ENCODE measurements at regions not wholly inside any gene's neighbourhood (a gene's known extent, or its start where the extent isn't known, plus 50 kb on each side); places are given as distances from the start of the nearest gene placed in this dataset.

DNA sequence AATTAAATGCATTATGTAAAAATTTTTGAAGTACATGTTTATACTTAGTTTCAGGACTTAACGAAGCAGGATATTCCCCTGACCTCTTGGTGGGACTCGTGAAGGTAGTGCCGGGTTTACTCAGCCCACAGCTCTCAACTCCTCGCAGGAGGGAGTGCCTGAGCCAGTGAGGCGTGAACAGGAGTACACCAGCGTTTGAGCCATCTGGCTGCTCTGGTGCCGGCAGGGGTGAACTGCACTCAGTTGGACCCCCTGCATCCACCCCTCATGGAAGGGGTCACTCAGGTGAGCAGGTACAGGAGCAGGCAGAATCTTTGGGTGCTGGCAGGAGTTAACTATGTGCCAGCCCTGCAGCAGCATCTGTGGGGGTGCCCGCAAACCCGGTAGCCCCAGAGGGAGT, 625.1 kb upstream of the PCDH15 start:
- DNase-seq = peak in 2 of 10 donors; percentile 41 to 62
- intact Hi-C loops (cut with DNase I) = no loop called here

DNA sequence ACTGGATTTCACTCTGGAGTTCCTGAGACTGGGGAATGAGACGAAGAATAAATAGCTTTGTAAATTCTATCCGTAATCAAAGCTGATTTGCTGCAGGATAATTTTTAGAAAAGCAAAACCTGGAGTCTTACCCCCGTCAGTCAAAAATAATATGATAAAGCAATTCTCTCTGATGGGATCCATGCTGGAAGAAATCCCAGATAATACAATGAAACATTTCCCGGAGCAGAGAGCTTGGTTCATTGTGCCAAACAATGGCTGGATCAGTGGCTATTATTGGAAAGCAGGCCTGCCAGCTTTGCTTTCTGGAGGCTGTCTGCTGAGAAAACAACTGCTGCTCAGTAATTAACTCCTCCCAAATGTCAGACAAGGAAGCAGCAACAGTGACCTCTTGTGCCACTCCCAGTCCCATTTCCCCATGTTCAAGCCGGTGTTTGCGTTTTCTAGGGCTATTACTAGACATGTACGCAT, 609.4 kb upstream of the PCDH15 start:
- DNase-seq = peak in 9 of 10 donors; percentile 24 to 92 (median 56)
- intact Hi-C loops (cut with DNase I) = loop anchor here (2.0 kb wide), 1 partner anchor 320 kb away; no protein-coding TSS in a partner anchor

DNA sequence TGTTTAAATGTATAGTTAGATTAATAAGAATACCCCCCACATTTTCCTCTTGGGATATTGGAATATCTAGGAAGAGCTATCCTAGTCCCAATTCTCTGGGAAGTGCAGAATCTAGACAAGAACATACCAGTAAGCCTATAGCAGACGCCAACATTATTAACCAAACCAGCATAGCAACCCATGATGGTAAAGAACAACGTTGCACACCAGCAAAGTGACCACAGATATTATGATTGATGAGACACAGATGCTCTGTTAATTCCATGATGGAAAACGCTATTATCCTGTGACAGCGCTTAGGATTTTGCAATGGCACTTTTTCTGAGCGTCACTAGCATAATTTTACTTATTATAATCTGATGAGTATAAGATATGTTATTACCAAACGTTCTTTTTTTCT, 603.1 kb upstream of the PCDH15 start:
- intact Hi-C loops (cut with DNase I) = no loop called here
- DNase-seq = no peak

DNA sequence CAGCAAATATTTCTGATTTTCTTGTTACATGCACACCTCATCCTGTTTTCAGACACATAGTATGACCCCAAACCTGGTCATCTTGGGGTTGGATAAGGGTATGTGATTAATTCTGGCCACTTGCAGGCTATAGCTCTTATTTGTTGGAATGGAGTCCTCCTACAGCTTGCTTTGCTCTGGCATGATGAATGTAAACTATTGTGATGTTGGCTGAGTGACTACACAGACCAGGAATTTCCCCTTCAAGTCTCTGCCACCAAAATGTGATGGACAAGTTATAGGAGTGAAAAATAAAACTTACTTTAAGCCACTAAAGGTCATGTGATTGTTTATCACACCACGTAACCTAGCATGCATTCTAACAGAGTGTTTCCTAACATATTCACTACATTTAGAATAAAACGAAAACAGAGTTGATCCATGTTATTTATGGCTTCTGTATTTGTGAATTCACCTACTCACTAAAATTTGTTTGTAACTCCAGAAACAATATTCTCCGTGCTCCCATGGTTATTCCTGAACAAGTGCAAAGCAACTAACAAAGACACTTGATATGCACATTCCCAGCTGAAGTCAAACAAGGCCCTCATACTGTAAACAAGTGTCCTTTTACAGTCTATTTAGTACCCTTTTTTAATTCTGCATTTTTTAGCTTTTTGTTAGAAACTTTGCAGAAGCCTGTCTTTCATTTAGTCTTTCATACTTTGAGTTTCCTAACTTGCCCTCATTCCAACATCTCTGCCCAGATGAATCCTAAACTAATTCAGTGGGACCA, 599.2 kb upstream of the PCDH15 start:
- intact Hi-C loops (cut with DNase I) = no loop called here
- no peak for DNase-seq

DNA sequence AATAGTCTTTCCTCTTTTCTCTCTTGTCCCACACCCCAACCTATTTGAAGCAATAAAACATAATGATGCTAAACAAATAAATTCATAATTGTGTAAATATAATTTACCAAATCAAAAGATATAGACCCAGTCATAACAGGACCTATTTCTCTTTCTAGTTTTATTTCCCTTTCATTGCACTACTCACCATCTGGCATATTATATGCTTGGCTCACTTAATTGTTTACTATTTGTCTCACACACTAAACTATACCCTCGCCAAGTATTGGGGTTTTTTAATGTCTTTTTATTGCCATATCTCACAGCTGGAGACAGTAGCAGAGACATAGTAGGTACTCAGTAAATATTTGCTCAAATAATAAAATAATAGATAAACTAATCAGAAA, 597.5 kb upstream of the PCDH15 start:
- no peak for DNase-seq
- intact Hi-C loops (cut with DNase I) = no loop called here

DNA sequence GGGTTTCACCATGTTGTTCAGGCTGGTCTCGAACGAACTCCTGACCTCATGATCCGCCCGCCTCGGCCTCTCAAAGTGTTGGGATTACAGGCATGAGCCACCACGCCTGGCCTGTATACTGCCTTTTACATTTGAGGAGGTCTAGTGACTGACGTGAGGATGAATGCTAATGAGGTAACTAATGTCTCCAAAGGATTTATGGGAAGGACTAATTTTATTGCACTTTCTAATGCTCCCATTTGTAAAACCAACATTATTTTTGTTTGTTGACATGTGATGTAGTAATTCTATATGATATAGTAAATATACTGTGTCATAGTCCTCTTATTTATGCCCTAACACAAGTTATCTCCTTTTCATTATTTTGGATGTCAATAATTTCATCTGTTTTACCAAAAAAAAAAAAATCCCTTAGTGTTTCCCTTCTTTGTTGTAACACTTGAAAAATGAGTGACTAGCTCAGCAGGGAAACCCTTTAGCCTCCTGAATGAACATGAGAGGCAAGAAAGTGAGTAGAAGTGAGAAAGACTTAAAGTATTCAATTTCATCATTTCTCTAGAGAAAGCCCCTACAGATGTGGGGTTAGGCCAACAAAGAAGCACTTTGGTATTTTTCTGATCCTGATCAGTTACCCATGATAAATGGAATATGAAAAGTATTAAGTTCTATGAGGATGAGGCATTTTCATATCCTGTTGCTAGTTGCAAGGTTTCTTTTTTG, 596.9 kb upstream of the PCDH15 start:
- intact Hi-C loops (cut with DNase I) = no loop called here
- peak in 1 of 10 donors; percentile 34 for DNase-seq

DNA sequence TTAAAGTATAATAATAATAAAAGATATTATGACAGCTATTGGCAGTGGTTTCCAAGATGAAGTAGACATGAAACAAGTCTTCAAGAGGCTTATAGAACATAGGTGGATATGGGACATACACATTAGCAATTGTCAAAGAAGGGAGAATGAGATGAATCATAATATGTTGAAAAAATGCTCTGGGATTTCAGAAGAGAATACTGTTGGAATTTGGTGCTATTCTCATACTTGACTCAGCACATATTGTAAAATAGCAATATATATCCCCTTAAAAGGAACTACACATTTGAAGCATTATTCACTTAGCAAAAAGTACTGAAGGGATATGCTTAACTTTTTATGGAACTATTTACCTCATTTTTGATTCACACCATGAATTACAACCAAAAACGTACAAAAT, 577.2 kb upstream of the PCDH15 start:
- intact Hi-C loops (cut with DNase I) = no loop called here
- DNase-seq = no peak

DNA sequence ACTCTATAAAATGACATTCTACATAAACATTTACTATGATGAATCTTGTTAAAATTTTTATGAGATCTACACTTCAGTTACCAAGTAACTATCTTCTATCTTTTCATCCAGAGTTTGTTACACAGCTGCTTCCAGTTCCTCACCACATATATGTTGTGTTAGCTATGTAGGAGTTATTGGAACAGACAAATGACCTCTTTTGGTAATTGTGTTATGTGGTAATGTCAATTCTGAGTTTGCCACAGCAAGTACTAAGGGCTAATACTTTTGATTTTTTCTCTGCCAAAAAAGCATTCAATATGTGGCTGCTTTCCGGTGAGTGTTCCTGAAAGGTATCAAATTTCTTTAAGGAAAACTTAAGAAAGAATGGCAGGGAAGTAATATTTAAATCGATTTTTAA, 573.9 kb upstream of the PCDH15 start:
- intact Hi-C loops (cut with DNase I) = no loop called here
- DNase-seq = no peak

DNA sequence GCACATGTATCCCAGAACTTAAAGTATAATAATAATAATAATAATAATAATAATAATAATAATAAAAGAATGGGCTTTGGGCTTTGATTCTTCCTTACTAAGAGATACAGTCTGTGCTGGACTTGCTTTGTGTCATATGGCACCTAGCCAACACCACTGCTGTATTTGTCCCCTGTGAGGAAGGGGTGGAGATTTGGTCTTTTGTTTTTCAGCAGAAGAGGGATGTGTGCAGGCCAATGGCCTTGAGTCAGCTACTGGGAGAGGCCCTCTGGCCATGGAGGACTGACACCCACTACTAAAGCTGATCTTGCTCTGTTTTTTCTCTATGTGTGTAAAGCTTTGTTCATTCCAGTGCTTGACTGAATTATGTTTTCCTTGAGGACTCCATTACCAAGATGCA, 573.0 kb upstream of the PCDH15 start:
- intact Hi-C loops (cut with DNase I) = no loop called here
- DNase-seq = no peak

DNA sequence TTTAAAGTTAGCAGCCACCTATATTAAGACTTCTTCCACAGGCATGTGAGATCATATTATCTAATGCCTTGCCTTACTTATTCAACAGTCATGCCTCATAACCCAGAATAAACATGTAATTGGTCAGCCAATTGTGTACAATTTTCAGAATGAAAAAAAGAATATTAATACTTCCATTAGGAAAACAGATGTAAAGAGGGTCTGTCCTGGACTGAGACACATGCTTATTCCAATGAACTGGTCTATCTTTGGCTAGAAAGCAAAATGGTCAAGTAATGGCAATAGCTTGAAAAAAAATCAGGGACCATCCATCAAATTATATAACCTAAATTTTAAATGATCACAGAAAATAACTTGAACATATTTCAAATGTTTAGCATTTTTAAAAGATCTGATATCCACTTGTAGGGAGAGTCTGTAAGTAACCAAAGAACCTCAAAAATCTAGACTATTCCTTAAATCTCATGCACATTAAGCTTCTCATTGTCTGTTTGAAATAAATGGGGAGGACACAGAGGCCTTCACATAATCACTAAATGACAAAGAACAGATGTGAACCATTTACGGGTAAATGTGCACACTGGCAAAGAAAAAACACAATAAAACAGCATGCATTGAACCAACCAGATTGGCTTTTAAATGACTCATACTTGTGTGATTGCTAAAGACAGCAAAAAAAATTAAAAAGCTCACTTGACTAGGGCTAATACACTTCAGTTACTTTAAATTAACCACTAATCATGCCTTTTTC, 568.8 kb upstream of the PCDH15 start:
- intact Hi-C loops (cut with DNase I) = no loop called here
- no peak for DNase-seq

DNA sequence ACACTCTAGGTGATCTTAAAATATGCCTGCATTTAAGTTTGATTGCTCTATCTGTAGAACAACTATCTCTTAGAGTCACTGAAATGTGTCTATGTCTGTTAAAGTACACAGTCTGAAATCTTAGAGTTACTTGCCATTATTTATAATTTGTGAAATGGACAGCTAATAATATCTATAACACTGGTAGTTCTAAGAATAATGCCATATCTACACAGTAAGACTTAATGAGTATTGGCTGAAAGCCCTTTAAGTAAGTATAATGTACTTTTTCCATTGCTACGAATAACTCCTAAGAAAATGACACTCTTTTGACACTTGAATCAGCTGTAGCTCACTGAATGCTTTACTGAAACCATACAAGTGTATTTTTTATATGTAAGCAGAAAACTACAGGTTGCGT, 567.4 kb upstream of the PCDH15 start:
- DNase-seq = no peak
- intact Hi-C loops (cut with DNase I) = no loop called here

DNA sequence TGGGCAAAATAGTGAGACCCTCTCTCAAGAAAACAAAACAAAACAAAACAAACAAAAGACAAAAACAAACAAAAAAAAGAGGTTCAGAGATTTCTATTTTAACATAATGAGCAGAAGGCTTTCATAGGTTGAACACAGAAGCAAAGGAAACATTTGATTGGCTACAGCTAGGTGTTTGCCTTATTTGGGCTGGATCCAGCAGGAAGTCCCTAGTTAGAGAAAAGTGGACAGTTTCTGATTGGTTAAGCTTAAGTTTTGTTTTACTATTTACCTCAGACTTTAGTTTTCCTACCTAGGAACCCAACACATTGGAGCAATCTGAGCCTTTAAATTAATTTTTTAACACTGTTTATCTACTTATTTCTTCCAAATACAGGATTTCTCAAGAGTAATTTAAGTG, 566.5 kb upstream of the PCDH15 start:
- DNase-seq = no peak
- intact Hi-C loops (cut with DNase I) = no loop called here

DNA sequence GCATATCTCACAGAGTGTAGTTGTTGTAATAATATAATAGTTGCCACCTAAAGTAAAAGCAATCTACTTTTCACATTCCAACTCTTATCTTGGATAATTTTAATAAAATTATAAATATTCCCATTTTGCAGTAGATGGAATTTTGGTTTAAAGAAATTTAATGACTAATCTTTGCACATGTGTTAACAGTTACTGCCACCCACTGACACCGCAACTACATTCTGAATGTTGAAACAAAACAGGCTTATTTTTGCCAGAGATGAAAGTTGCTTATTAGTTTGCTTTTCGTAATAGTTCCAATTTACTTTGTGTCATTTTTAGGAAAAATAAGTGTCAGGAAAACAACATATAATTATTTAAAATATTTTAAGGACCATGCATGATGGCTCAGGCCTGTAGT, 557.5 kb upstream of the PCDH15 start:
- no peak for DNase-seq
- intact Hi-C loops (cut with DNase I) = no loop called here

DNA sequence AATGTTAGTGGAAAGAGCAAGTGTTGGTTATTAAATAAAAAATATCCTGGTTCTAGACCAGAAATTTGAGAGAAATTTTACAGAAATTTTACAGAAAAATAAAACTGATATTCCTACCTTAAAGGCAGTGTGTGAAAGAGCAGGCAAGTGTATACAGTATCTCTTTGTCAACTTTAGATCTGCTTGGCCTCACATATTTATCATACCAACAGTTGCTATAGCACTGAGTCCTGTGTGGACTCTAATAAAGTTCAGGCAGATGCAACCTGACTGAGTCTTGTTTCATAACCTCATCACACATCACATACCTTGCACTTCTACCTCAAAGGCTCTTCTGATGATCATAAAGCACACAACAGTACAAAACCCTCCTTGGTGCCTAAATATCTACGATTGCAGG, 552.4 kb upstream of the PCDH15 start:
- intact Hi-C loops (cut with DNase I) = no loop called here

DNA sequence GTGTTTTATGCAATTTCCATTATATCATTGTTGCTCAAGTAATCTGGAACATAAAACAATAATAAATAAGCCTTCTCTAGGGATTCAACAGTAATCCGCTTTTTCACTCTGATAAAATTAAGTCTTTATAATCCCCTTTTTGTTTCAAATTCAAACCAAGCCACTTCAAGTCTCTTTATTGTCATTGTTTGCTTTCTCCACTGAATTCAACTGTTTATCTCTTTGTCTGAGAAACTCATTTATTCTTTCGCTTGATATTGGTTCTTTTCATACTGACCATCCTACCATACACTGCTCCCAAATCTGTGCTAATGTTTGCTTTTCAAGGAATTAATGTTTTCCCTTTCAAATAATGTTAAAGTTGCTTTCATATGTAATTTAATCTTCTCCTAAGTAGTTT, 550.4 kb upstream of the PCDH15 start:
- intact Hi-C loops (cut with DNase I) = no loop called here
- no peak for DNase-seq

More for the DNA sequence above, 552.4 kb upstream of the PCDH15 start:
- no peak for DNase-seq

DNA sequence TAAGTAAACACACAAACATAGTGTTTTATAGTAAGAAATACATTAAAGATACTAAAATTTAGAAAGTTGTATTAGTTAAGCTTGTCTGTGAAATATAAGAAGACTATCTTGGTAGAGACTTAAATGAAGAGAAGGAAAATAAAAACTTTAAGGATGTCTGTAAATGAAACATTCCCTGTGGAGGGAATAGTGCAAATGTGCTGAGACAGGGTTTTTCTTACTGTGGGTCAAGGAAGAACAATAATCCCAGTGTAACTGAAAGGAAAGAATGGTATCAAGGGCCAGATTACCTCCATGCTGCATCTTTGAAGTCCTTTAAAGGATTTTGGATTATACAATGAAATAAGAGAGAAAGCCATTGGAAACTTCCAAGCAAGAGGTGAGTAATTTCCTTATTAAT, 547.5 kb upstream of the PCDH15 start:
- DNase-seq = no peak
- intact Hi-C loops (cut with DNase I) = no loop called here

DNA sequence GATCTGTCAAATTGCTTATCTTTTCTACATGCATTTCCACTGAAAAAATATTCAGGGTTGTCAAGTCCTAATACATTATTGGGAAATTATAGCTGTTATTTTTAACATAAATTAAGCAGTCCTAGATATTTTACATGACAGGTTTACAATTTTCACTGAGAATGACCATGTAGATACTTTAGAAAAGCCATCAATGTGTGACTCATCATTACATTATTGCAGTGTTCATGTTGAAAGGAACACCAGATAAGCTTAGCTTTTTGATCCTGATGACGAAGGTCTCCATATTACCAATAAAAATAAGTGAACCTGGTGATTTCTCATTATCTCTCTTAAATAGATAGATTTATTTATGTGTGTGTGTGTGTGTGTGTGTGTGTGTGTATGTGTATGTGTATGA, 529.5 kb upstream of the PCDH15 start:
- DNase-seq = no peak
- intact Hi-C loops (cut with DNase I) = no loop called here

DNA sequence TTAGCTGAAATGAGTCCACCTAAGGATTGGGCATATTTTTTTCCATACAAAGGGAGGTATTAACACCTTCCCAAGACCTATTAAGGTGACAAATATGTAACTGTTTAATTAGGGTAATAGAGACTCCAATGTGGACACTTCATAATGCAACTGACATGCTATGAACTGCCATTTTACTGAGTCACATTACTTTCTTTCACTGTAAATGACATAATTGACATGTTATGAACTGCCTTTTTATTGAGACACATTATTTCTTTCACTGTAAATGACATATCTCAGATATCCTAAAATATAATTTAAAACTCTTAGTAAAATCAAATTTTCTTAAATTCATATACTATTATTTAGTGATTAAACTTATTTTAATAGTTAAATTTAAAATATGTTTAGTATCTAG, 528.8 kb upstream of the PCDH15 start:
- intact Hi-C loops (cut with DNase I) = no loop called here
- no peak for DNase-seq

DNA sequence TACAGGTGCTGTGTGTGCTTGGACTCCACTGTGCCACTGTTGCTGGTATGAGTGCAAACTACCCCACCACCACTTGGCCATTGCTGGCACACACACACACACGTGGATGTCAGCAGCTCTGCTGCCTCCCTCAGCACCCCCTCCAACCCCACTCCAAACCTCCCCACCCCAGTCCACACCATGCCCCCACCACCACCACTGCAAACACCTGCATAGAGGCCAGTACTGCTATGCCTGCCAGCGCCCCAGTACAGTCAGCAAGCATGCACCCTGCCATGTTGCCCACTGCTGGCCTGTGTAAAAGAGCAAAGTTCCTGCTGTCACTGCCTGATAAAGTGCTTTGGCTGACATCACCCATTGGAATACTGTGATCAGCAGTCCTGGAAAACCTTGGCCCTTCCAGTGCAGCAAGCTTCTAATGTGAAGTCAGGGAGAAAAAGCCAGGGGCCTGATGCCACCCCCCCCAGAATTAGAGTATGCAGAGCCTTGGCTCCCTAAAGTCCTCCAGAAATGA, 519.2 kb upstream of the PCDH15 start:
- no peak for DNase-seq
- intact Hi-C loops (cut with DNase I) = no loop called here

DNA sequence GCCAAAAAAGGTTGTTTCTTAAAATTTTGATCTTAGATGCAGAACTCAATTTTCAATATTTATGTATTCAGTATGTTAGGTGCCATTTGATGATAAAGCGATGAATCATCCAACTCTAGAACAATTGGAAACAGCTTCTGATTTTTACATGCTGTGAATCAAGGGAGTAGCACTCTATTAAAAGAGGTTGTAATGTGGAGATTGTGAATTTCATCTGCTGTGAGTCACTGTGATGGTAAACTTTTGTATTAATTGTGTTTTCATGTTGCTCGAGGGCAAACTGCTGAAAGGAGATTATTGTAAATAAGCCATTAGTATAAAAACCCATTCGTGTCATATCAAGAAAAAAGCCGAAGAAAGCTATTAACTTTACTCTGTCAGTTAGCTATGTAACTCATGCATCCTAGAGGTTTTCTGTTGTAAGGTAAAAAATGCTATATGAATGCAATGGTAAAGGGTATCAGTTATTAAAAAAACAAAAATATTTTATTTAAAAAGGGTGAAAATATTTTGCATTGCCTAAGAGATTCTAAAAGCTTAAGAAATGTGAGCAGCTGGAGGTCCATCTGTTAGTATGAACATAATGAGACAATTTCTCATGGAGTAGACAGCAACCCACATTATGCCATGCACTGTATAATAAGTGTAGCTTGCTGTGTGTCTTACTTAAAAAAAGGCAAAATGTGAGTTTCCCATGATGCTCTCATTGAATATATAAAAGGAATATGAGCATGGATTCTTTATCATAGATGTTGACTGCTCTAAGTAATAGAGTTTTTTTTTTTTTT, 511.0 kb upstream of the PCDH15 start:
- DNase-seq = no peak
- intact Hi-C loops (cut with DNase I) = no loop called here

Measured in posterior cingulate gyrus (tissue), 11 donors.